ENCODE measurements at regions not wholly inside any gene's neighbourhood (a gene's known extent, or its start where the extent isn't known, plus 50 kb on each side); places are given as distances from the start of the nearest gene placed in this dataset.
A peak's percentile ranks its signal among the peaks of the same experiment; 100 is the strongest.

GRCh38 chr20:56930876-56931275 lies 301.8 kb downstream of the TFAP2C start:
- no peak for DNase-seq

GRCh38 chr20:56932575-56933330 lies 303.6 kb downstream of the TFAP2C start:
- DNase-seq: no peak

- DNase-seq: no peak
Observed at GRCh38 chr20:56933331-56933698, 304.2 kb downstream of the TFAP2C start.

DNA sequence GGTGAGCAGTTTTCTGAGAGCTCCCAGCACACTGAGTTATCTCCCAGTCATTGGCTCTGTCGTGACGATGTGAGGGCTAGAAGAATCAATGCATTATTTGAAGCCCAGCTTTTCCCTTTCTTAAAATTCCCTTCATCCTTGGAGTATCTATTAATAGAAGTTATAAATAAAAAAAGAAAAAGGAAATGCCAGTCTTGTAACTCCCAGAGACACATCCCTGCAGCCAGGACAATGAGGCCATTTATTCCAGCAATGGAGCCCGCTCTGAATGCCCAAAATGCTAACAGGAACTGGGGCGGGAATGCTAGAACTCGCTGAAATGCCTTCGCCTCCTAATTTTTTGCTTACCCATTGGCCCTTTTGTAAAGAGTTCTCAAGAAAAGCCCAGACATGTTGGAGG lies 305.8 kb downstream of the TFAP2C start:
- DNase-seq: no peak

DNA sequence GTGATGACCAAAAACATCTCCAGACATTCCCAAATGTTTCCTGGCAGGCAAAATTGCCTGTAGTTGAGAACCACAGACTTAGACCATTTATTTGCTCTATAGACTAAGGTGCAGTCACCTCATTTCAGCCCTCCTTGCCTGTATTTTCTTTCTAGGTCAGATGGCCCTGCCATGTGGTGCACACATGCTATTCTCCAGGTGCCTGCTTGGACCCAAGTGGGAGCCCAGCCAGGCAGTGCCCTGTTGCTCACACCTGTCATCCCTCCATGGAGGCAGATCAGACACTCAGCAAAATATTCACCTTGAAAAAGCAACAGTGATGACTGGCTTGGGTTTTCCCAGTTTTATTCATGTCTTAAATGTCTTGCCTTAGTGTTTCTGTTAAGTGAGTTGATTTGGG lies 311.4 kb downstream of the TFAP2C start:
- no peak for DNase-seq

- no peak for DNase-seq
Observed at GRCh38 chr20:56941101-56941686, 312.1 kb downstream of the TFAP2C start.

GRCh38 chr20:56943946-56944945 lies 315.1 kb downstream of the TFAP2C start:
- DNase-seq: no peak

DNA sequence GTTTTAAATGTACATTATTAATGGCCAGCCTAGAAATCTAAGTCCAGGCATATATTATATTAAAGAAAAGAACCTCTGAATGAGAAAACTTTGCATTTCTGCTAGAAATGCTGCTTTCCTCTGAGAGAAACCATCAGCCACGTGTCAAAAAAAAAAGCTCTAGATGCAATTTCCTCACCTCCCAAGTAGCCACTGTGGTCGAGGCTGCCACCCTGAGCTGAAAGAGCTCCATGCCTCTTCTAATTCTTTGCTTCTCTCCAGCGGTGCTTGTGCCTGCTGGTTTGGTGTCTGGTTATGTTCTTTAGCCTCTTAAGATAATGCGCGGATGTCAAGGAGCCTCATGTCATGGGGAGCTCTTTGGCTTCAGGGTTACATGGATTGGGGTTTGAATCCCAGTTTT lies 316.0 kb downstream of the TFAP2C start:
- DNase-seq: no peak

- no peak for DNase-seq
Observed at GRCh38 chr20:56945901-56946300, 316.8 kb downstream of the TFAP2C start.

DNA sequence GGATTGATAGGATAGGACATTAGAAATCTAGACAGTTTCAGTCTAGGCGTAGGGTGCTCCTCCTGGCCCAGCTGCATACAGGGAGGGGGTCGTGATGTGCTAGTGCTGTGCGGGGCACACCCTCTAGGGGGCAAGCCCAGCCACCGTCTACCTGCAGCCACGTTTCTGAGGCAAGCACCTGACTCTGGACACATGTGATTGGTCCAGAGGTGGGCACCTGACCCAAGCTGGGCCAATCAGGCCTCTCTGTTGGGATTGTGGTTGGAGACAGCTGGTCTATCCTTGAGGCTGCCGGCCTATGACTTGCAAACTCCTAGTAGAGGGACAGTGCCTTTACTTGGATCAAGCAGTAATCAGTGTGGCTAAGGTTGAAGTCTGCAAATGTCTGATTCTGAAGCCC lies 317.1 kb downstream of the BMP7 start:
- no peak for DNase-seq

DNA sequence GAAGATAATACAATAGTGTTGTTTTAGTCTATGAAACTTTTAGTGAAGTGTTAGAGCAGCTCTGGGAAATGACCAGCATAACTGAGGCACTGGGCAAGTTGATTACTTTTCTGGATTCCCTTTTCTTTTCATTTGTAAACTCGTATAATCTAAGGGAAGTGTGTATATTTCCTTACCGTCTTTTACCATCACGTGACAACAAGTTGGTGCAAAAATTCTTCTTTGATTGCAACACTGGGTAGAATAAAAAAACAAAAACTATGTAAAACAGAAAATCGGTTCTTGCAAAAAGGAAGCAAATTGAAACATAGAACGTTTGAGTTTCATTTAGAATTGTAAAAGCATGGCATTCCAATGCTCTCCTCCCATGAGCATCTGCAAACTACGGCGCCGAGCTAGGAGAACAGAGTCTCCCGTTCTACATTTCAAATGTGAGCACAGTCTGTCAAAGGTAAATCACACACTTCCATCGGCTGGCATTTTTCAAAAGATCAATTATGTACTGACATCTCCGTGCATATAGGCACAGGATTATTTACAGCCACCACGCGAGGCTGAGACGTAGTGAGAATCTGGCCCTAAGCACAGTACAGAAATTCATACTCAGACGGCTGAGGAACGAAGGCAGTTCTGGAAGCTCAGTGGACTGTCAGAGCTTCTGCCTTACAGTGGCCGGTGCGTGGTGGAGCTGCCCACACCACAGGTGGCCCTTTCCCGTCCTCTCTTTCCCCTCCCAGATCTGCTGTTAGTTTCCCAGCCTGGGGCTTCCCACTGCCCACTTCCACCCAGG lies 314.0 kb downstream of the BMP7 start:
- DNase-seq: no peak

DNA sequence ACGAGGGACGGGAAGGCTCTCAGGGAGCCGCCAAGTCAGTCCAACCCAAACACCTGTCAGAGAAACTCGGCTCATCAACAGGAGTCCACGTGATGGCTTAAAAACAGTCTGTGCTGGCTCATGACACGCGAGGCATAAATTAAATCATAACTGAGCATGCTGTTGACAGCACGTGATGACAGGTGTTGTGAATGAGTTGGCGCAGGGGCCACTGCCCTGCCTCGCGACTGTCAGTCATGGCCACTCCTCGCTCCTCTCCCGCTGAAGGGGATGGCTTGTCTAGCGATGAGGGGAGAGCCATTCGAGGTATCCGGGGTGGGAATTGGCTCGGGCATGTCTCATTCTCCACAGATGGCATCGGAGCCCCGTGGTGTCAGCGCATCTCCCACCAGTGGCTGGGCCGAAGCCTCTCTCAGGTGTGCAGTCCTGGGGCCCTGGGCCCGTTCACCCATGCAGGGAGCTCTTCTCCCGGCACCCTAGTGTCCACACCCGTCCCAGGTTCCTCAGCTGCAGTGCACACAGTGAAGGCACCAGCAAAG lies 313.3 kb downstream of the BMP7 start:
- no peak for DNase-seq

DNA sequence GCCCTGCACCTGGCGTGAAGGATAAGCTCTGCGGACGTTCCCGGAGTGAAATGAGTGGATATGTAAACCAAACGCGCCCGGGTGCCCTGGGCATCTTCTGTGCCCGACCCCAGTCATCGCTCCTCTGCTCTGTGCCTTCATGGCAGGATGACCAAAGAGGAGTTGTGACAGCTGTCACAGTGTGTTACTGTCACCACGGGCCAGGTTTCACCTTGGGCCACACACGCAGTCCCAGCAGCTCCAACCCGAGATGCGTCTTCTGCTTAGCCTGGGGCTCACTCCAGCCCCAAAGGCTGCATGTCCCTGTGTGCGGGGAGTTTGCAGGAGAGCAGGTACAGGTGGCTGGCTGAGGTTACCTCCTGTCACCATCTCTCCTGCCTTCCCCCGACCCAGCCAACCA lies 311.6 kb downstream of the BMP7 start:
- DNase-seq: no peak

GRCh38 chr20:56955680-56956079 lies 310.8 kb downstream of the BMP7 start:
- DNase-seq: no peak

DNA sequence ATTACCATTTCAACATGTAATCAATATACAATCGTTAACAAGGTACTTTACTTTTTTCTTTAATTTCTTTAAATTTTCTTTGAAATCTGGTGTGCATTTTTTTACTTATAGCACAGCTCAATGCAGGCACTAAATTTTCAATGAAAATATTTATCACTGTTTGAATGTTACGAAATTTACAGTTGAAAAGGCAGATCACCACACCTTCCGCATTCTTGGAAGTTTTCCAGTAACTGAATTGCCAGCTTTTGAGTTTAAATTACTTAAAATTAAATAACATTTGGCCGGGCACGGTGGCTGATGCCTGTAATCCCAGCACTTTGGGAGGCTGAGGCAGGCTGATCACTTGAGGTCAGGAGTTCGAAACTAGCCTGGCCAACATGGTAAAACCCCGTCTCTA lies 309.9 kb downstream of the BMP7 start:
- no peak for DNase-seq

DNA sequence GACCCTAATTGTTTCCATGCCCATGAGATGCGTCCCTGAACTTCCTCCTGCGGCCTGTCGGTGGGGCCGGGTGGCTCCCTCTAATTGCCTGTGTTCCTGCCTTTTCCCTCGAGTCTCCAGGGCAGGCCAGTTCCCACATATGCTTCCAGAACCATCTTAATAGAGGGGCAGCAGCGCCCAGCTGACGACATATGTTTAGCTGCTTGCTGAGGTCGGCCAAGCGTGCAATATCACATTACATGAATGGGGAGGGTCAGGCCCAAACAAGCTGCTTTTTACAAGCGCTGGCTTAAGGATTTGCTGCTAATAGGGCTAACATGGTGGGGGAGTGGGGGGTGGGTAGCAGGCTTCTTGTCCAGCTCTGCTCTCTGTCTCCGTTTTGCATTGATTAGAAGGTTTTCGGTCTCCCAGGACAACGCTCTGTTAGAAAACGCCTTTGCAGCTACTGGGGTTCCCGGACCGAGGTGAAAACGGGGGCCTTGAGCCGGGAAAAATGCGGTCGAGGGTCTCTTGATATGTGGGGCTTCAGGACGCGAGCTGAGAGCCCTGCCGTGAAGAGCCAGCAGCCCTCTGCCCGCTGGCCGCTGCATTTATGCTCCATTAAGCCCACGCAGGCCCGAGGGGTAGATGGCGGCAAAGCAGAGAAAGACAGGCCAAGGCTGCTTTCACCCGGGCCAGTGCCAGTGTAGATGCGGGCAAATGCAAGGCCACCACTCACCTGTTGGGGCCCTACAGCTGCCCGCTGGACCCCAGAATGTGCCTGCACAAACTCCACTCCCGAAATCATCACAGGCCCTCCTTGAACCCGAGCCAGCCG lies 308.5 kb downstream of the BMP7 start:
- no peak for DNase-seq

- DNase-seq: no peak
Observed at GRCh38 chr20:56964901-56965300, 301.5 kb downstream of the BMP7 start.

- no peak for DNase-seq
Observed at GRCh38 chr20:56967916-56968315, 298.5 kb downstream of the BMP7 start.

DNA sequence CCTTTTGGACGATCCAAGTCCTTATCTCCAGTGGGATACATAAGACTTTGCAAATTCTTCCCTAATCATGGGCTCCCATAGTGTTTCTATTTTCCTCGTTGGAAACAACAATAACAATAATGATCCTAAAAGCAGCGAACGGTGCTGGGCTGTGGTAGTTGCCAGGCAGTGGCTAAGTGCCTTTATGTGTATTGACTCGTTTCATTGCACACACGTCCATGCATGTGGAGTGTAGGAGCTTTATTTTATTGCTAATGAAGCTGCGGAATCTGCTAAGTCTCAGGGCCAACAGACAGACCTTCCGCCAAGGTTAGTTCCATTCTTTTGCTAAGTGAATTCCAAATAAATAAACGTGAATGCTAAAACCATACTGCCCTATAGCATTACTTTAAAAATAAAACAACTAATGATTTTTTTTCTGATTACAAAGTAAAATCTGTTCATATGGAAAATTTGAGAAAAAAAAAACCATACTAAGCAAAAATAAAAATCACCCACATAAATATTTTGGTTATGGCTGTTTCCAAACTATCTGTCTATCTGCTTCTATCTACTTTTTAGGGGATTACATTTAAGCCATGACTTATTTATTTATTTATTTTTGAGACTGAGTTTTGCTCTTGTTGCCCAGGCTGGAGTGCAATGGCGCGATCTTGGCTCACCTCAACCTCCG lies 297.9 kb downstream of the BMP7 start:
- no peak for DNase-seq

DNA sequence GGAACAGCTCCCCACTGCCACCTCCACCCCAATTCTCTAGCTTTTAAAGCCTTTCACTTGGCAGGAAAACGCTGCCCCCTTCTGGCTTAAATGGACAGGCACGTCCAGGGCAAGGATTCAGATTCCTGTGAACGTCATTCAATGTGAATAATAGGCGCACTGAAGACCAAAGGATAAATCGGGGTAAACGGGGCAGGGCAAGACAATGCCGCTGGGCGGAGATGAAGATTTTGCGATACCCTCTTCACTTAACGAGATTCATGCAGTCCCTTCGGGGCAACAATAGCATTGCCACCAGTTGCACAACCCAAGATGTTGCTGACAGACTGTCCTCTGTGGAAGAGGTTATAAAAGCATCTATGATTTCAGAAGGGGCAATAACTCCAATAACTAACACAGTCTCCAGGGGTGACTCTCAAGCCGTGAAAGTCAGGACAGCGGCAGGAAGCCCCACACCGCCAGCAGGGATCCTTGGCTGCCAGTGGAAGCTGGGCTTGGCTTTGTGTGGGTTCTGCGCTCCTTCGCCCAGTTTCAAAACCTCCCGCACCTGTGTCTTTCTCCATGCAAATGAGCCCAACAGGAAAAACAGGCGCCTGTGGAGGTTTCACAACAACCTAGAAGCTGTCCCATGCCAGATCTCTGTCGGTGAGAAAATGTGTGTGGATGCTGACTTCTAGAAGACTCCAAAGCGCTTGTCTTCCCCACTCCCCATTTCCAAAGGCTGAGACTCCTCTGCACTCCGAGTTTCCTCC lies 291.8 kb downstream of the BMP7 start:
- DNase-seq: peak in 1 of 2 experiments; percentile 52

Data from SW 1271 (cell line).